Superior temporal gyrus (tissue), 1 donor: ENCODE measurements at regions not wholly inside any gene's neighbourhood (a gene's known extent, or its start where the extent isn't known, plus 50 kb on each side); places are given as distances from the start of the nearest gene placed in this dataset.

Source experiments
- DNase-seq: peaks from one replicate; pipeline ENCODE4 v3.0.0-alpha.2; 2016; ENCODE audit errors: extremely low spot score

DNA sequence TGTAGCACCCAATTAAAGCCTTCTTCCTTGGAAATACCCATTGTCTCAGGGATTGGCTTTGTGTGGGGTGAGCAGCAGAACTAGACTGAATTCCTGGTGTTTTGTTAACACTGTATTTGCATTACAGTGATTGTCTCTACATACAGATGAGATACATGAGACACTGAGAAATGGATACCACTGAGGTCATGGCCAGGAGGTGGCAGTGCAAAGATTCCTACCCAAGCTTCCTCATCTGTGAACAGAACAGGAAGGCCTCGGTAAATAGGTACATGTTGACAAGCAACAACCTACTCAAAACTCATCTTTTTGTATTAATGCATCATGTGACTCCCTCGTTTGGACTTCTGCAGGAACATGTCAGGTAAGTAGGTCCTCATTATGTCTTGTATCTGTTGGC, 445.8 kb upstream of the RGPD4 start:
- no peak for DNase-seq

DNA sequence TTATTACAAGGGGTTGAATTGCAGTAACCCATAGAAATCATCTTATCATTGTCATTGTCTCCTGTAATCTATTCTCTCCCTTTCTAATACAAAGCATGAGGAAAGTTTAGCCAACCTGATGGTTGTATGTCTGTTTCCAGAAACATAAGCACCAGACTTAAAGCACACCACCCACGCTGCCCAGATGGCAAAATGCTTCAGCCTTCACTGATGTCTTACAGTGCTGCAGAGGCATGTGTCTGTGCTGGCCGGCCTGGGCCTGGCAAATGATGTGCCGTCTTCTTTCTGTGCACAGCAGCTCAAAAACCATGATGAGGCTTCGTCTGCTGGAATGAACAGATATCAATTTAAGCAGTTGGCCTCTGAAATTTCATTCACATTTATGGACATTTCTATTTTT, 443.0 kb upstream of the RGPD4 start:
- DNase-seq, result peak; percentile 64

DNA sequence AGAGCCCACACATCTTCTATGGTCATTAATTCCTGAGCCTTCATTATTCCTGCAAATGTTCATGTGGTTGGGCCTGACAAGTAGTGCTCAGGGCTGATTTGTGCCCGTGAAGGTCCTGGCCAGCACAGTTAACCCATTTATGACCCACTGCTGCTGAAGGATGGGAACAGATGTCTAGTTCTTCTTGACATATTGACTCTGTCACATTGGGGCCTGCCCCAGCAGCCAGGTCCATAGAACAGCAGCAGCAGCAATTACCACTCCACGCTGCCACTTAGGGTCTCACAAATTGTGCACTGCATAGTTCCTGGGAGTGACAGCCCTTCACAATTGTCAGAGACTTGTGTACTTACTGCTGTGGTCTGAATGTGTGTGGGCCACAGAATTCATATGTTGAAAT, 442.3 kb upstream of the RGPD4 start:
- DNase-seq, result no peak

DNA sequence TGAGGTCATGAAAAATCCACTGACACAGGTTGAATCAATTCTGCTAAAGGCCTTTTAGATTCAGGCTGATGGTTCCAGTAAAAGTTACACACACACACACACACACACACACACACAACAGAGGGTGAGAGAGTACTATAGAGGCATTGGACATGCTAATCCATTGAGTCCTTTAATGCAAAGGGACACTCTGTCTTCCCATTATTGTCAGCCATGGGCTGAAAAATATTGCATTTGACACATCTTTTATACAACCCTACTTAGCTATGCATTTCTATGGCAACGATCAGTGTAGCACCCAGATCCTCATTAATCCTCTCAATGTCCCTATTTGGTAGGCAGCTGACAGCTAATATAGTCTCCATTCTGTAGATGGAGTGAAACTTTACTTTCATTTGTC, 440.8 kb upstream of the RGPD4 start:
- no peak for DNase-seq

DNA sequence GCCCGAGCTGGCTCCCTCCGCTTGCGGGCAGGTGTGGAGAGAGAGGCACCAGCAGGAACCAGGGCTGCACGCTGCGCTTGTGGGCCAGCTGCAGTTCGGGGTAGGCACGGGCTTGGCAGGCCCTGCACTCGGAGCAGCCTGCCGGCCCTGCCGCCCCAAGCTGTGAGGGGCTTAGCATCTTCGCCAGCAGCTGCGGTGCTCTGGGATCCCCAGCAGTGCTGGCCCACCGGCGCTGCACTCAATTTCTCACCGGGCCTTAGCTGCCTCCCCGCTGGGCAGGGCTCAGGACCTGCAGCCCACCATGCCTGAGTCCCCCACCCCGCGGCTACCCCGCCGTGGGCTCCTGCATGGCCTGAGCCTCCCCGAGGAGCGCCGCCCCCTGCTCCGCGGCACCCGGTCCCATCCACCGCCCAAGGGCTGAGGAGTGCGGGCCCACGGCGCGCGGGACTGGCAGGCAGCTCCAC, 434.4 kb upstream of the RGPD4 start:
- no peak for DNase-seq

DNA sequence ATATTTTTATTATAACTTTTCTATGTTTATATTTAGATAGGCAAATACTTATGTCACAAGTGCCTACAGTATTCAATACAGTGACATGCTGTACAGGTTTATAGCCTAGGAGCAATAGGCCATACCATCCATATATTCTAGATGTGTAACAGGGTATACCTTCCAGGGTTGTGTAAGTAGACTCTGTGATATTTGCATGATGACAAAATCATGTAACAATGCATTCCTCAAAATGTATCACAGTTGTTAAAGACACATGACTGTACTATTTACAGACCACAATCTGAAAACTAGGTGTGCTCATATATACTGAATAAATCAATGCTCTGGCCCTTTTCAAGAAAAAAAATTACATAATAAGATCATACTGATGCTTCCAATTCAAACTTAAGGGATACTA, 433.2 kb upstream of the RGPD4 start:
- DNase-seq, result no peak

DNA sequence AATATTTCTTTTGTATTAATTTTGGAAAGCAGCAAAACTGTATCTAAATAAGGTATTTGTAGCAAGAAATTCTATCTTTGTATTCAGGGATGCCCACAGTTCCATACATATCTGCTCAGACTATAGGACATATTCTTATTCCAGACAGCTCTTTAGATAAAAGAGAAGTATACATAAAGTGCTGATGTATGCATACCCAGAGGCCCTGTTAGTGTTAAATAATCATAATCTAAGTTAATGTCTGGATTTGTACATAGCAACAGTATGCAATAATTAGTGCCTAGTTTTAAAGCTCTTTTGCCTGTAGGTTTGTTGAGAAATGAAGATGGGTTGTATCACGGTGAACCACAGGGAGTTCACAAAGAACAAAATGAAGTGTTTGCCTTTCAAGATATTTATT, 428.0 kb upstream of the RGPD4 start:
- no peak for DNase-seq

DNA sequence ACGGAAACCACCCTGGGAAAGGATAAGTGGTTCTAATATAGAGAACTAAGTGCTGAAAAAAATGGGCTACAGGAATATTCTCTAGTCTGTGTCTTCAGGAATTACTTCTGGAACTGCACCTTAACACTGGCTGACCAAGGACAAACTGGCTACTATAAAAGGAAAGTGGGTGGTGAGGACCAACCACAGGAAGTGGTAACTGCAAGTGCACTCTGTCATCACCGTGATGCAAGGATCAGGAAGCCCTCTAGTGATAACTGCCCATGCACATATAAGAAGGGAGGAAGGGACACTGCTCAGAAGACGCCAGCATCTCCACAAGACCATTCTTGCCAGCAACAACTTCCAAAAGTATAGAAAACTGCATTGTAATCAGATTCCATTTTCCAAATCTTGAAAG, 424.4 kb upstream of the RGPD4 start:
- no peak for DNase-seq

DNA sequence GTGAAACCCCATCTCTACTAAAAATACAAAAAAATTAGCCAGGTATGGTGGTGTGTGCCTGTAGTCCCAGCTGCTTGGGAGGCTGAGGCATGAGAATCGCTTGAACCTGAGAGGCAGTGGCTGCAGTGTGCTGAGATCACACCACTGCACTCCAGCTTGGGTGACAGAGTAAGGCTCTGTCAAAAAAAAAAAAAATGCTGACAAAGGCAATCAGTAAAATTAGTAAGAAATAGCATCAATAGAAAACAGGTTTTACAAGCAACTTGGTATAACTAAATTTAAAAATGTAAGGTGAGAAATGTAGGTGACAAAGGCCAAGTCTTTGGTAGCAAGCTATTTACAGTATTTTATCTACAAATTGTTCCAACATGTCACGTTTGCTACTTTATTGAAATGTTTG, 421.4 kb upstream of the RGPD4 start:
- no peak for DNase-seq

DNA sequence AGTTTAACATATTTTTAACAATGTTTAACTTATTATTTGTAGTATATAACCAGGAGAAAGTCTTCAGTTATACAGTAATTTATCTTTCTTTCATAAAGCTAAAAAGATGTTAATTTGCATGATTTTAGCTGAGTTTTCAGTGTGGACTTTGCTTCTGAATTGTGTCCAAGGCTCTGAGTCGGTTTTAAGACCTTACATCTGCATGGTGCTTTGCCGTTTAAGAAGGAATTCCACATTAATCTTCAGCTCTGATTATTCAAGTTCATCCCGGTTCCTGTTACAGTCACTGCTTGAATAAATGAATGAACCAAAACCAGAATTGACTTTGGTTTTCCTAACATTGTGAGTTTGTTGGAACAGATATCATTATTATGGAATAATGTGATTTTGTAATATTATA, 419.7 kb upstream of the RGPD4 start:
- no peak for DNase-seq

DNA sequence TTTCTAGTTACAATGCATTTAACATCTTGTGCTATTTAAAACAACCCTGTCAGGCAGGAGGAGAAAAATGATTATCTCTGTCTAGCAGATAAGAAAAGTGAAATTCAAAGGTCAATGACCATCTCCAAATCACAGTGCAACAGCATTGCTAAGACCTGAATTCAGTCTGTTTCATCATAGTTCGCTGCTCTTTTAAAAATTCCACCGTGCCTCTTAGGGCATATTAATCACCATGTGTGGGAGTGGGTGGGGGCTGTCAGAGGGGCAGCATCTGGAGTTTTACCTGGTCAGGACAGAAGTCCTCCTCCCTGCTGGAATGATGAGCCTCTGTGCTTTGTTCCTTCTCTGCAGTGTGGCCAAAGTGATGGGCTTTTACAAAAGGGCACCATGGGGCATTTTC, 418.7 kb upstream of the RGPD4 start:
- DNase-seq, result no peak

DNA sequence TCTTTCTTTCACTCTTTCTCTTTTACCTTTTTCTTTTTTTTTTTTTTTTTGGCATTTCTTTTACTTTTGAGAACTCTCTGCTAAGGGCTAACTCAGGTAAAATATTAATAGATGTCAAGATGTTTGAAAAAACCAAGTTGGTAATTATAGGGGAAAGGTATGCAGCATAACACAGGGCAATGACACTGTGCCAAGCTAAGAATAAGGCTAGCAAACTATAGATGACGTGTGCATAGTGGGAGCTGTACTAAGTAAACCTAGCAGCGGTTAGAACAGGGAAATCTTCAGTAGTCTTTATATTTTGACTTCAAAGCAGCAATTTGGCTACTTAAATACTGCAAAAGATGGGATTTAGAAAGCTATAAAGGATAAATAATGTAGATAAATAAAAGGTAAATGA, 415.4 kb upstream of the RGPD4 start:
- no peak for DNase-seq

DNA sequence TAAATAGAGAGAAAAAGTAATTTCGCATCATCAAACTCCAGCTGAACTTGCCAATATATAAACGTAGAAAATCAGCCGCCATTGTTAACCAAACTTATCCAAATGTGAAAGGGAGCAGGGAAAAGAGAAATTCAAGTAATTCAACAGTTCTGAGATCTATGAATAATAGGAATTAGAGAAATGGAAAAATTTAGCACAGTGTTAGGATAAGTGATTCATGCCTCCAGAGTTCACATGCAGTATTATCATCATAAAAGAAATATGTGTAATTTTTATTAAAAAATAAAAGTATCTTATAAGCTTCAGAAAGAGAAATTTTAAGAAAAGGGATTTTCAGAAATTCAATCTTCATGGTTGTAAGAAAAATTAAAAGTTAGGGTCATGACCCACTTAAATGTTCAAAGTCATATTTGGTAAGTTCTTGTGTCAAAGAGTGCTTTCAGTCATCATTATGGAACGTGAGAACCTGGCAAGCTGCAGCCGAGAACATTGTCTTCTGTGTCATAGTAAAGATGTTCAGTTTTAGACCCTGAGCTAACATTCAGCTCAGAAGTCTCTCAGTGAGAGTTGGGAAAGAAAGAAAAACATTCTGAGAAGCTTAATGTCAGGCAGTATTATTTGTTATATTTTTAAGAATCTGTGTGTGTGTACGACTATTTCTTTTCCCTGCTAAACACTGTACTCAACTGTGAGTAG, 414.3 kb upstream of the RGPD4 start:
- no peak for DNase-seq

DNA sequence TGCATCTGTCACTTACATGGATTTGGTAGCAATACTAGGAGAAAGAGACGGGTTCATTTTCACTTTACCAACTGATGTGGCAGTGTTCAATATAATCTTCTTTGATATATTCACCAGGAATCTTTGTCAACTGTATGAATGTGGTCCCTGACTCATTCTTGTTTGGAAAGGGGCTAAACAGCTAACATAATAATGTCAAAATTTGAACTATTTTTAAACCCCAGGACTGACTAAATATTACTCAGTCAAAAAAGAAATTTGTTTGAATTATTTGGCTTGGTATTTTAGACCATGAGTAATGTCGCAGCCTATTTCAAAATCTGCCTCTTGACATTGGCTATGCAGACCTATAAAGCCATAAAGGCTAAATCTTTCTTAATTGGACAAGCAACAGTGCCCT, 413.7 kb upstream of the RGPD4 start:
- DNase-seq, result no peak

DNA sequence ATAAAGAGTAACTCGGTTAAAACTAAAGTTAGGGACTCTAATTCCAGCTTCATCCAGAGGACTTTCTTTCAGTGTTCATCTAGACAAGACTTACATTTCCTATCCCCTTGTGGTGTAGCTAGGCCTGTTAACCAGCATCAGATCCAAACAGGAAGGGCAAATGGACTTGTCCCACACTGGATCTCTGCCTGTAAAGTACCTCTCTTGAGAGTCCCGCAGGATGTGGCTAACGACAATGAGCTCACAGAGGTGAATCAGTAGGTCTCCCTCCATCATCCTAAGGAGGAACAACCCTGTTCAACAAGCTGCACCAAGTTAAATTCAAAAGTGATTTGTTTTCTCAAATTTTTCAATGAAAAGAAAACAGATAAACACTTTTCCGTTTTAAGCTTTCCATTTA, 412.3 kb upstream of the RGPD4 start:
- DNase-seq, result no peak

DNA sequence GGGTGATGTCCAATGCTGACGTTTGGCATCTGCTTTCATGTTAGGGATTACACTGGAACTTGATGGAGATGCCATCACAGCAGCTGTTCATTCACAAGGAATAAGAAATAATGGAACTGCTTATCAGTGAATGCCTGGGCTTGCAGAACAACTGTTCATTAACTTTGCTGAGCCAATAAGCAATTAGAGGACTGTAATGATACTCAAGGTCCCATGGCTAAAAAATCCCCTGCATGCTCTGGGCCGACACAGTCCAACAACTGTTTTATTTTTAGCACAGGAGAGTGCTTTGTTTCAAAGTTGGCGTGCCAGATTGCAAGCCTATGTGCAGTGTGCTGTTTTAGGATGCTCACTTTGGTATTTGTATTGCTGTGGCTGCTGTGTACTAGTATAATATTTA, 408.0 kb upstream of the RGPD4 start:
- DNase-seq, result no peak

DNA sequence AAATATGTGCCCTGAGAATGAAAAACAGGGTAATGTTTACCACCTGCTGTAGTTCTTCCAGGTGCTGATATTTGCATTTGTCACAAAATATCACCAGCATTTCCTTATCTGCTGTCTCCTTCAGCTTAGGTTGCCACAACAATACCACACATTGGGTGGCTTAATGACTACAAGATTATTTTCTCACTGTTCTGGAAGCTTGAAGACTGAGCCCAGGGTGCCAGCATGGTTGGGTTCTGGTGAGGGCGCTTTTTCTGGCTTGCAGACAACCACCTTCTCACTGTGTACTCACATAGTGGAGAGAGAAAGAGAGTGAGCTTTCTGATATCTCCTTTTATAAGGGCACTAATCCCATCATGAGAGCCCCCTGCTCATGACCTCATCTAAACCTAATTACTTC, 407.5 kb upstream of the RGPD4 start:
- DNase-seq, result no peak

DNA sequence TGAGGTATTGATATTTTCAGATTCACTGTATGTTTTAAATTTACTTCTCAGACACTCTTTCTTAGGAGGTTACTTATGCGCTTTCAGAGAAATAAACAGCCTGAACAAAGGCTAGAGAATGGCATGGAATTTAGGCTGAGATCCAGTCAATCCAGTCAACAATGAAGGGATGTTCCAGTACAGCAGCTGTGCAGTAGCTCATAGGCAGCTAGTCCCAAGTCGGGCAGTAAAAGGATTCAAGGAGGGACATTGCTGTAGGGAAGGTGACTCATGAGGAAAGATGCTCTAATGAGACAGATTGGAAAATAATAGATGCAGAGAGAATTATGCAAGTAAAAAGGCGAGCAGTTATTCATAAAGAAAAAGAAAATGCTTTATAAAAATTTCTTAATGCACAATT, 397.9 kb upstream of the RGPD4 start:
- no peak for DNase-seq

DNA sequence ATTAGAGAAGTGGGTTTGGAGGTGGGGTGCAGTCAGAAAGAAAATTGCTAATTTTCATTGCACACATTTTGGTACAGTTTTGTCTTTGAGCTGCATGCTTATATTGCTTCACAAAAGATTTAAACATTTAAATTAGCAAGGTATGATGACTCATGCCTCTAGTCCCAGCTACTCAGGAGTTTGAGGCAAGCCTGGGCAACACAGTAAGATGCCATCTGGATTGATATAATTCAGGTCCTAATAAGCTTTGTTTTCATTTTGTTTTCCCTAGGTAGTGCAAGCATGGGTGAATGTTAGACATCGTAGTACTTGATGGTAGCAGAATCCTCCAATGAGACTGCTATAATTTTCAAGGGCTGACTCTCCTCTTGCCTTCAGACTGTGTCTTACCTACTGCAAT, 396.7 kb upstream of the RGPD4 start:
- DNase-seq, result no peak

DNA sequence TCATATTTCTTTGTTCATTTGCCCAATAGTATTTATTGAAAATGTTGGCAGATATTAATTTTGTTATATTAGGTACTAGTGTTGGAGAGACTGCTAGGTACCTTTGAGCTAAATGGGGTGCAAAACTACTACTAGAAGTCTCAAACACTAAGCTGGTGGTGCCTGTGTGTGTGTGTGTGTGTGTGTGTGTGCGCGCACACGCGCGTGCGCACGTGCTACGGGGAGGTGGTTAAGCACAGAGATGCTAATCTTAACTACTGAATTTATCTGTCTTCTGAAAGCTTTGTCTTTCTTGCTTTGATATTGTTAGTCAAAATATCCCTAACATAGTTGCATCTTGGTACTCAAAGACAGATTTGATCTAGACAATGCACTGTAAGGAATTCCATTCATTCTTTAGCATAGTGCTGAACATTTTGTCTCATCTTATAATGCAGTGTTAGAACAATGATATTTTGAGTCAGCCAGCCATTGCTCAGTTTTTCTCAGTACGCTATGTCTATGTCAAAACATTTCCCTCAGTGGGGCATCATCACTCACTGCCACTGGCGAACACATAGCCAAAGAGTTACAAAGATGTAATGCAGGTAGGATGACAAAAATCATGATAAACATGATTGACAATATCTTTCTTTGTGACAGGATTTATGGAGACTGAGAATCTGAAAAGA, 396.0 kb upstream of the RGPD4 start:
- DNase-seq, result no peak

DNA sequence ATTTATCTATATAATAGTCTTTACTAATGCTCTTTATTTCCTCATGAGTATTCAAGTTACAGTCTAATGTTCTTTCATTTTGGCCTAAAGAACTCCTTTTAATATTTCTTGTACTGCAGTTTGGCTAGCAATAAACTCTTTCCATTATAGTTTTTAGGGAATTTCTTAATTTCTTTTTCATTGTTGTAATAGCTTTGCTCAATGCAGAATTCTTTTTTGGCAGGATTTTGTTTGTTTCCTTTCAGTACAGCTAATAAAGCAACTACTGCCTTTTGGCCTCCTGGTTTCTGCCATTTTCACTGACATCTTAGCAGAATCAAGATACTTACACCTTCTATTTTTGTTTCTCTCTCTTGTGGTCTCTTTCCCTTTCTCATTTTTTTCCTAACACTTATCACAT, 390.4 kb upstream of the RGPD4 start:
- DNase-seq, result no peak

DNA sequence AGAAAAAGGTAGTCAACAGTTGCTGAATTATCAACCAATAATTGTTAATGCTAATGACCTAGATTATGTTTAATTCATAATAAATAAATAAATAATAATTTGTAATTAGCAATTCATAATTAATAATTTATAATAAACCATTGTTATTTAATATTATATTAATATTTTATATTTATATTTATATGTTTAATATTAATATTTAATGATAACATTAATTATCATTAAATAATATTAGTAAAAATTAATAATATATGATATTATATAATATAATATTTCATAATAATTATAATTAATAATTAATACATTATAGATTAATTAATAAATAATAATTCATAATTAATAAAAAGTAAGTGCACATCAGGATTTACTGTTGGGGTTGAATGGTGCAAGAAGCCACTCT, 389.4 kb upstream of the RGPD4 start:
- DNase-seq, result no peak

DNA sequence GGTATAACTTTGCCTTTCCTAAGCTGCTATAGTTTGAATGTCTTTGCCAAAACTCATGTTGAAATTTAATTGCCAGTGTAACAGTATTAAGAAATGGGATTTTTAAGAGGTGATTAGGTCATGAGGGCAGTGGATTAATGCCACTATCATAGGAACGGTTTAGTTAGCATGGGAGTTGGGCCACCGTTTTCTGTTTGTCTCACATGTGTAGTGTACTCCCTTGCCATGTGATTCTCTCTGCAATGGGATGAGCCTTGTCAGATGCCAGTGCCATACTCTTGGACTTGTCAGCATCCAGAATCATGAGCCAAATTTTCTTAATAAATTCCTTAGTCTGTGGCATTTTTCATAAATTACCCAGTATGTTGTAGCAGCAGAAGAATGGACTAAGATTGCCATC, 388.9 kb upstream of the RGPD4 start:
- DNase-seq, result no peak

DNA sequence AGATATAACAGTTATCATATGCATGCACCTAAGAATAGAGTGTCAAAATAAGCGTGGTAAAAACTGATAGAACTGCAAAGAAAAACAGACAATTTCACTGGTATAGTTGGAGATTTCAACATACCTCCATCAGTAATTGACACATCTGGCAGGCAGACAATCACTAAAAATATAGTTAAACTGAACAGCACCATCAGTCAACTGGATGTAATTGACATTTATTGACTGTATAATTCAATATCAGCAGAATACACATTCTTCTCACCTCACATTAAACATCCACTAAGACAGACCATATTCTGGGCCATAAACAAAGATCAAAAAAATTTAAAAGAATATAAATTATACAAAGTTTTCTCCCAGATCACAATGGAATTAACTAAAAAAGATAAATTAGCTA, 378.5 kb upstream of the RGPD4 start:
- no peak for DNase-seq
